HFFc6 (cell line): ENCODE measurements at regions not wholly inside any gene's neighbourhood (a gene's known extent, or its start where the extent isn't known, plus 50 kb on each side); places are given as distances from the start of the nearest gene placed in this dataset.
A peak's percentile ranks its signal among the peaks of the same experiment; 100 is the strongest.

Experiments used
- DNase-seq: peaks from one replicate; pipeline ENCODE4 v3.0.0-alpha.2; 2018
- H3K27ac Mint-ChIP-seq: 2 replicates; pipeline ENCODE4 v1.8.0; 2020; ENCODE audit warnings: mild to moderate bottlenecking, mixed read lengths
- H3K27me3 Mint-ChIP-seq: 2 replicates; pipeline ENCODE4 v1.8.0; 2021; ENCODE audit warnings: mild to moderate bottlenecking, moderate library complexity, mixed read lengths; ENCODE audit not compliant: insufficient read depth
- H3K36me3 Mint-ChIP-seq: 2 replicates; pipeline ENCODE4 v1.8.0; 2021; ENCODE audit warnings: low read depth, mixed read lengths
- H3K4me1 Mint-ChIP-seq: 2 replicates; pipeline ENCODE4 v1.8.0; 2020; ENCODE audit warnings: low read depth, mixed read lengths
- H3K4me3 Mint-ChIP-seq: 2 replicates; pipeline ENCODE4 v1.8.0; 2020; ENCODE audit warnings: mild to moderate bottlenecking, moderate library complexity, mixed read lengths
- H3K9me3 Mint-ChIP-seq: 2 replicates; pipeline ENCODE4 v1.8.0; 2020; ENCODE audit warnings: mild to moderate bottlenecking, mixed read lengths
- CTCF ChIP-seq: fragments of 200-600 bp; sonication (generic); IDR thresholded peaks from 2 replicates; pipeline ENCODE4 v1.5.0; 2021; ENCODE audit warnings: antibody characterized with exemption, mild to moderate bottlenecking

- Mint-ChIP-seq H3K4me3 (no peak overlapping the region), H3K27me3 (no peaks in the 10 kb centered on the region), H3K36me3 (no peaks in the 10 kb centered on the region), H3K4me1 (no peaks in the 10 kb centered on the region), H3K27ac (no peak overlapping the region), H3K9me3 (peaks cover 5% of the 10 kb centered on the region)
- TF ChIP-seq CTCF, result no peak
- DNase-seq, result no peak
These were observed 184.7 kb downstream of the HDGFL1 start for GRCh38 chr6:22754061-22754460.

DNA sequence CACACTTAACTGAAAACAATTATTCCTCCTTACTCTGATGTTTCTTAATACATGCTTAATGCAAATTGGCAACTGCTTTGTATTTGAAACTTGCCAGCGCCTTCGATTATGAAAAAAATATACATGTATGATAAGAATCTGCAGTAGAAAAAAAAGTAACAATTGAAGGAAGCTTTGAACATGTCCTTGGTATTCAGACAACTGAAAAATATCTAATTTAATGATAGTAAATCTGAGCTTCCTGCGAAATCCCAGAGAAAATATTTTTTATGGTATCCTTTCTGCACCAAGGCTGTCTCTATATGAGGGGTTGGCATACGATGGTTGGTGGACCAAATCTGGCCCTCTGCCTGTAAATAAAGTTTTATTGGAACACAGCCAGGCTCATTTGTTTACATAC is 186.2 kb downstream of the HDGFL1 start:
- DNase-seq, result no peak
- no peak for TF ChIP-seq CTCF
- peaks cover 4% of the 10 kb centered on the region for H3K9me3 Mint-ChIP-seq
- H3K36me3 Mint-ChIP-seq, result no peaks in the 10 kb centered on the region
- no peaks in the 10 kb centered on the region for H3K4me1 Mint-ChIP-seq
- H3K27ac Mint-ChIP-seq, result no peak overlapping the region
- H3K27me3 Mint-ChIP-seq, result no peaks in the 10 kb centered on the region
- no peak overlapping the region for H3K4me3 Mint-ChIP-seq

DNA sequence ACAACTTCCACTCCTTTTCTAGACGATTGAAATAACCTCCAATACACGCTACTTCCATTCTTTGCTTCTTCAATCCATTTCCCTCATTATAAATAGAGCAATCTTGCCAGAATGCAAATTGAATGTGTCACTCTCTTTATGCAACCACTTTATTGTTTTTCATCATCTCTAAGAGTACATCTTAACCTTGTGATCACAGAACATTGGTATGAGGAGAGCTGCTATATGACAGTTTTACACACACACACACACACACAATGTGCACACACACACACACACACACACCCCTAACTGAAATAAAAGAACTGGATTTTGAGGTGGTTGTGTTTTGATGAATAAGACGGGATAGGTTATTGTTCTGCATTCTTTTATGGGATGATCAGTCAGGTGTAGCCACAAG is 187.0 kb downstream of the HDGFL1 start:
- Mint-ChIP-seq H3K27ac (no peak overlapping the region), H3K4me1 (no peaks in the 10 kb centered on the region), H3K4me3 (no peak overlapping the region), H3K9me3 (no peaks in the 10 kb centered on the region; the same call in 1 of the 2 replicates), H3K27me3 (no peaks in the 10 kb centered on the region), H3K36me3 (no peaks in the 10 kb centered on the region)
- DNase-seq, result no peak
- no peak for TF ChIP-seq CTCF

DNA sequence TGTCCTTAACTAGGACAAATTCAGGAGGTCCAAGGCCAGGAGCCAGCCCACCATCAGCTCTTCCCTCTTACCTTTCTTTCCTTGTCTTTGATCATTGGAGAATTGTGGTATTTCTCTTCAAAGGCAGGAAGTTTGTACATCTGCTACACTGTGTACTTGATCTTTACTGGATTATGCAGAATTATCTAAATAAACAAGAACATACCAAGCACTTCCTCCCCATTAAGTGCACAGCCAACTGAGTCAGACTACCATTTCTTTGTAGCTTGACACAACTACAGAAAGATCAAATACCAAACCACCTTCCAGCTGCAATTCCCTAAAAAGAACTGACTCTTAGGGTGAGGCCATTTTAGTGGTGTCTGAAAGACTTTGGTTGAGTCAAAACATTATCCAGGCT is 195.1 kb downstream of the HDGFL1 start:
- Mint-ChIP-seq H3K4me1 (peaks cover 4% of the 10 kb centered on the region; the same call in 1 of the 2 replicates), H3K9me3 (peaks cover 15% of the 10 kb centered on the region), H3K4me3 (no peak overlapping the region), H3K36me3 (no peaks in the 10 kb centered on the region), H3K27me3 (no peaks in the 10 kb centered on the region), H3K27ac (no peak overlapping the region)
- TF ChIP-seq CTCF, result no peak
- no peak for DNase-seq

- DNase-seq, result no peak
- no peak overlapping the region for H3K4me3 Mint-ChIP-seq
- no peaks in the 10 kb centered on the region for H3K36me3 Mint-ChIP-seq
- no peak overlapping the region for H3K27ac Mint-ChIP-seq
- peaks cover 4% of the 10 kb centered on the region; the same call in 1 of the 2 replicates for H3K4me1 Mint-ChIP-seq
- H3K27me3 Mint-ChIP-seq, result no peaks in the 10 kb centered on the region
- peaks cover 15% of the 10 kb centered on the region for H3K9me3 Mint-ChIP-seq
- TF ChIP-seq CTCF, result no peak
These were observed 195.6 kb downstream of the HDGFL1 start for GRCh38 chr6:22765015-22765414.

DNA sequence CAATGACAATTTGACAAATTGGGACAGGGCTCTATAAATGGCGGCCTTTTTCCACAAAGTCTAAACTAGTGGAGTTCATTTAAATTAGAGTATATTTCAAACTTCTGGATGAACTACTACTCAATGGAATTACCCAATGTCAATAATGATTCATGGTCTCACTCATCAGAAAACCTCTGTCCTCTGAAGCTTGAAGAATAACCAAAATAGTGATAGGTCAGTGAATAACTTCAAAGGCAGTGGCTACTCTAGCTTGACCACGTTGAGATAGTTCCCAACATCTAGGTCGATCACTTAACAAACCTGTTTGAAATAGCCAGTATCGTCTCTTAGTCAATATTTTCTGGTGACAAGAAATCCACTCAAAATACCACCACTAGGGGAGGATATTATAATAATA is 197.6 kb downstream of the HDGFL1 start:
- no peaks in the 10 kb centered on the region for H3K27me3 Mint-ChIP-seq
- peaks cover 4% of the 10 kb centered on the region; the same call in 1 of the 2 replicates for H3K4me1 Mint-ChIP-seq
- no peak overlapping the region for H3K4me3 Mint-ChIP-seq
- no peak for DNase-seq
- H3K9me3 Mint-ChIP-seq, result peaks cover 18% of the 10 kb centered on the region
- H3K27ac Mint-ChIP-seq, result no peak overlapping the region
- H3K36me3 Mint-ChIP-seq, result no peaks in the 10 kb centered on the region
- TF ChIP-seq CTCF, result peak; percentile 32; the same call in 1 of the 2 replicates
